Renal cortical epithelial cell (primary cell): ENCODE measurements at regions not wholly inside any gene's neighbourhood (a gene's known extent, or its start where the extent isn't known, plus 50 kb on each side); places are given as distances from the start of the nearest gene placed in this dataset.

Source experiments
- DNase-seq: peaks from one replicate; pipeline ENCODE4 v3.0.0-alpha.2; 2011; ENCODE audit warnings: low read depth

DNA sequence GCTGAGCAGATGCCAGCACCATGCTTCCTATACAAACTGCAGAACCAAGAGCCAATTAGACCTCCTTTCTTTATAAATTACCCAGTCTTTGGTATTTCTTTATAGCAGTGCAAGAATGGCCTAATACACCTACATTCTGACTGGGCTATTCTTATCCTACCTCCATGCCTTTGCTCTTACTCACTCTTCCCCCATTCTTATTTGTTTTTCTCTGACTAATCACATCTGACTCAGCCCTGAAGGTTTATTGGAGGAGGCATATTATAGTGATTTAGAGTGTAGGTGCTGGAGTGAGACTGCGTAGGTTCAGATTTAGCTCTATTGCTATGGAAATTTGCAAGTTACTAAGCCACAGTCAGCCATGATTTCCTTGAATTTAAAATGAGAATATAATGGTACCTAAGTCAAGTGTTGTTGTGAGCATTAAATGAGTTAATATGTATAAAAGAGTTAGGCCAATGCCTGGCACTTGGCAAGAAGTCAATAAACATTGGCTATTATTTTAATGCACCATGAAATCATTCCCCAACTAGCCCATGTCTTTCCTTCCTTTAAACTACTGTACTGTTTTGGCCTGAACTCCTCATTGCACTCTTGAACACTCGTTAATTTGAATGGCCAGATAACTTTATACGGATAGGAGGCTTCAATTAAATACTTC is 531.2 kb upstream of the ZNF608 start:
- peak; percentile 99 for DNase-seq

GRCh38 chr5:125278711-125279110 is 532.3 kb upstream of the ZNF608 start:
- DNase-seq: no peak

GRCh38 chr5:125281667-125282066 is 535.2 kb upstream of the ZNF608 start:
- no peak for DNase-seq

DNA sequence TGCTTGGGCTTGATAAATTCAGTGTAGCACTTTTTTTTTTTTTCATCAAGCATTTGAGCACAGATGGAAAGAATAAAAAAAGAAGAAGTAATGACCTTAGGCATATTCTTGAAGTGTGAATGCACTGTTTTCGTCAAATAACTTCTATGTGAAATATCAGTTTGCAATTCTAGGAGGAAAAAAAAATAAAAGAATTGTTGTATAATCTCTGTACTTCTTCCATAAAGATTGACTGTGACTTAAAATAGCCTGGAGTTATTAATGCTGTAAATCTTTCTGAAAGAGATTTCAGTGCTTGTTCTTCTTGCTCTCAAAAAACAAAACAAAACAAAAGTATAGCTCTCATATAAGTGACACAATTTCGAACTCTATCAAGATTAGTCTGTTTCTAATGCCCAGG is 536.9 kb upstream of the ZNF608 start:
- DNase-seq: no peak

DNA sequence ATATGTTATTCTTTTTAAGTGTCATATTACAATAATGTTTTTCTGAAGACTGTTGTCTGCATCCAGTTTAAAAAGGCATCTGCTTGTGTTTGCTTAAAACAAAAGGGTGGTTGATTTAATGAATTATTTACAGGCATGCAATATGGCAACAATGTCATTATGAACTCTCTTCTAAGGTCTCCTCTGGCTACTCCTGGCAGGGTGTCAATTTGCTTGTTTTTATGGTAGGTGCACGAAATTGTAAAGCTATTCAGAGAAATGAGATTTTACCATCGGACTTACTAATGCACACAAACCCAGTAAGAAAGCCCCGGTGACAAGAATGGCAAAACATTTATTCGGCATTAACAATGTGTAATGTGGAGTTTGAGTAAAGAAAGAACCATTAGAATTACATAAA is 539.8 kb upstream of the ZNF608 start:
- DNase-seq: peak; percentile 51

DNA sequence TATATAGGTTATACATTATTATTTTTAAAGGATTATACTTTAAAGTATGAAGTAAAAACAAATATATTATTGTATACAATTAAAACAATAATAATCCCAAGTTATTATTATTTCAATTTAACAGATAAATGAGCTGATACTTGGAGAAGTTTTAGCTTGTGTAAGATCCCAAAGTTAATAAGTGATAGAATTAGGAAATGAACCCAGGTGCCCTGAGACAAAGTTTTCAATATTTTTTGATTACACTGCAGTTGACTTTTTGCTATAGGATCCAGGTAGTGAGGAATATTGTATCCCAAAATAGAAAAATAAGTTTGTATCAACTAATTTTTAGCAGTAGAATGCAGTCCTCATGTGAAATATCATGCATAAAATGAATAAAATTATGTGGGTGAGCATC is 543.2 kb upstream of the ZNF608 start:
- DNase-seq: no peak

- DNase-seq: no peak
Observed at GRCh38 chr5:125290935-125291334, 544.5 kb upstream of the ZNF608 start.

DNA sequence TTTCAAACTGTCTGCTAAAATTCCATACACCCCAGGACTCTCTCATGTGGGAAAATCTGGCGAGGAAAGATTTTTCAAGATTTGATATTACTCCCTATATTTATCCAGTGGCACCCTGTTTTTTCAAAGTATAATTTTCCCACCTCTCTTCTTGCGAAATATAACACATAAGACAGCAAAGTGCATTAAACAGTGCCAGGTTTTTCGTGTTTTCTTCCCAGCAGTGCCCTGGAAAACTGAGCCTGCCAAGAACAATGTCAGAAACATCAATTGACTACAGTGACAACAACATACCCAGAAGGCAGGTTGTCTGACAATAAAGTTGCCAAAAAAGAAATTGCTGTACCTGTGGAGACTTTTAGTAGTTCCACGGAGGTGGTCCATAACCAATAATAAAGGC is 545.0 kb upstream of the ZNF608 start:
- no peak for DNase-seq

DNA sequence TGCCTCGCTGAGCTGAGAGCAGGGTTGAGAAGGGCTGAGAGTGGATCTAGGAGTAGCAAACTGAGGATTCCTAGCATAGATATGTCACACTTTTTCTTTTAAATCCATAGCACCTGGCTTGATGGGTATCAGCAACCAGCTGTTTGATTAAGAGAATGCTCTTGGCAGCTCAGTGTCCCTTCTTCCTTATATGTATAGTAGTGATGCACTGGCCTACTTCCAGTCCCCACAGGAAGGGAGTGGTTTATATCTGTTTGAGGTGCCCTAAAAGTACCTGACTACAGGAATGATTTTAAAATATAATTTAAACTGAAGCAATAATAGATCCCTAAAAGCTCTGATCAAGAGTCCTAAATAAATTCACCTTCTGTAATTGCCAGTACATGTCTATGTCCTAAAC is 546.8 kb upstream of the ZNF608 start:
- DNase-seq: no peak

DNA sequence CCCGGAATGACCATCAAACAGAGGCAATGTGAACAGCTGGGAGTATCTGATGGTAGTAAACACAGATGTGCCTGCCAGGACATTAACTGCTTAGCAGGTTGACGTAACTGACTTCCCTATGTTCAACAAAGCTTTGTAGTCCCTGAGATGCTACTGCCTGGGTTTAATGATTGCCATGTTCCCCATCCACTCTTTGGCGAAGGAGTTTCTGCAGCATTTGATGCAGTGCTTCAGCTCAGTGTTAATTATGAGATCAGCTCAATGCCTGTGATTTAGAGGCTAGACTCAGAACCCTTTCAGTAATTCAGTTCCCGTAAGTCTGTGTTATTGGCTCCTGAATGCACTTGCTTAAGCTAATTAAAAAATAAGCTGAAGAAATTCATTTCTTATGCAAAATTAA is 547.3 kb upstream of the ZNF608 start:
- DNase-seq: no peak

- no peak for DNase-seq
Observed at GRCh38 chr5:125294844-125295243, 548.4 kb upstream of the ZNF608 start.

GRCh38 chr5:125295405-125295872 is 549.0 kb upstream of the ZNF608 start:
- DNase-seq: peak; percentile 79

DNA sequence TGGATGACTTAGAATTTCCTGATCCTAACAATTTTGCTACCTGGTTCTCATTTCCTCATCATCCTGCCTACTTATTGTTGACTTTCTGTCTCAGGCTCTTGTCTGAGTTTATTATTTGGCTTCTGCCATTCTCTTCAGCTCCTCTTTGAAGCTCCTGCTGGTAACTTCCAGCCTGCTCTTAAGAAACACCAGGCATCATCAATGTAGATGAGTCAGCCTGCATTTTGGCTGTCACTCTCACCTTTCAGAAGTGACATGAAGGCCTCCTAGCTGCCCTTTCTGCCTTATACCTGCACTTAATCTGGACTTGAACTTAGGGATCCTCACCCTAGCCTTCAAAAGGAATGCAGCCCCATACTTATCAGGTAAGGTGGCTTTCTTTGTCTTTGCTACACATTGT is 551.8 kb upstream of the ZNF608 start:
- DNase-seq: peak; percentile 55

- no peak for DNase-seq
Observed at GRCh38 chr5:125298746-125299379, 552.4 kb upstream of the ZNF608 start.

DNA sequence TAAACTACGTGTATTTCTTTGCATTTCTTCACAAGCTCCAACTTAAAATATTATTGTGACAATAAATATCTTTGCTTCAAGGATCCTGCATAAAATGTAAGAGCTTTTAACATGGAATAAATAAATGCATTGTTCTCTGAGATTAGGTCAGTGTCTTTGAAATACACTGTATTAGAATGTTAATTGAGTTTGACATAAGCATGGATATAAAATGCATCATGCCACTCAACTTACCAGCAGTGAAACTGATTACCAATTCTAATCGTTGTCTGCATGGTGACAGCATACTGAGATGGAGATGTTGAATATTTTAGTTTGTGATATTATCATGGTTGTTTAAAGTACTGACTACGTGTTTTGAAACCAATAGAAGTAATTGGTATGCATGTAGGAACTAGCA is 555.3 kb upstream of the ZNF608 start:
- DNase-seq: no peak

DNA sequence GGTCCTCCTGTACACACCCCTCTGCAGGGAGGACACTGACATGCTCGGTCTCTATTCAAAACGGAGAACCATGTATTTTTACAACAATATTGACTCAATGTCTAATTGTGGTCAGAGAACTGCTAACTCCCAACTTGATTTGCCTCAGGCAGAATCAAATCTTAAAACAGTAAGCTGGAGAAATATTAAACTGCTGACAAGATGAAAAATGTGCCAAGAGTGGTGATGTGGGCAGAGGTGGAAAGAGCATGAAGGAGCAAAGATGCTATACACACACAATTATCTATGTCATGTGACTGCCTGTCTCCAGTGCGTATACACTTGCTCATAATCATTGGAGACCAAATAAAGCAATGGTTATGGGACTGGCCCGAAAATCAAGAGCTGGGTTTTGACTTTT is 556.1 kb upstream of the ZNF608 start:
- no peak for DNase-seq

GRCh38 chr5:125306741-125307140 is 560.3 kb upstream of the ZNF608 start:
- no peak for DNase-seq

DNA sequence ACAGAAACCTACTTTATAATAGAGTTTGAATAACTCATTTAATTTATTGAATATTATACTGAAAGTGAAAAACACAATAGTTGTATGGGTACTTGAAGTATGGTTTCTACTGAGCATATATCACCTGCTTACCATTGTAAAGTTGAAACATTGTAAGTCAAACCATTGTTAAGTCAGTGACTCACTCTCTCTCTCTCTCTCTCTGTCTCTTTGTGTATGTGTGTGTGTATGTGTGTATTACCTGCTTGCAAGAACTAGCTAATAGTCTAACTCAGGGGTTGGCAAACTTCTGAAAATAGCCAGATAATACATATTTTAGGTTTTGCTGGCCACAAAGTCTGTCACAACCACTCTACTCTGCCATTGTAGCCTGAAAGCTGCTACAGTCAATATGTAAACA is 564.3 kb upstream of the ZNF608 start:
- DNase-seq: peak; percentile 91

GRCh38 chr5:125311743-125312142 is 565.3 kb upstream of the ZNF608 start:
- peak; percentile 76 for DNase-seq

DNA sequence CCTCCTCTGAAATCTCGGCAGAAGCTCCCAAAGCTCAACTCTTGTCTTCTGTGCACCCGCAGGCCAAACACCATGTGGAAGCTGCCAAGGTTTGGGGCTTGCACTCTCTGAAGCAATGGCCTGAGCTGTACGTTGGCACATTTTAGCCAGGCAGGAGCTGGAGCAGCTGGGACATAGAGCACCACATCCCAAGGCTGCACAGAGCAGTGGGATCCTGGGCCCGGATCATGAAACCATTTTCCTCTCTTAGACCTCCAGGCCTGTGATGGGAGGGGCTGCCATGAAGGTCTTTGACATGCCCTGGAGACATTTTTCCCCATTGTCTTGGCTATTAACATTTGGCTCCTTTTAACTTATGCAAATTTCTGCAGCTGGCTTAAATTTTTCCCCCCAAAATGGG is 567.1 kb upstream of the ZNF608 start:
- no peak for DNase-seq

DNA sequence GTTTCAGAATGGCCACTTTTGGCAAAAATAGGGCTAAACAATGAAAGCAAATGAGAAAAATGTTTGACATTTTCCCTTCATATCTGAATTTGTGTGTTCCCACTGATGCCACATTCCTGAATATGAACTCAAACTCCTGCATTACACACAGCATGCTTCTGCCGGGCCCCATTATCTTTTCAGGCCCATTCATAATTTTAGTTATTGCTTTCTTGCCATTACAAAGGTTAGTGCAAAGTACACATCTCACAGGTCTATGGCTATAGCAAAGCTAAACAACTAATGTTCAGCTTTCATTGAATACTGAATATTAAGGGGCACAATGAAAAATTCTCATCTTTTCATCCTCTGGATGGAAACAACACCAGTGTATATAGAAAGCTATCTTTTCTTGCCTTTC is 568.9 kb upstream of the ZNF608 start:
- no peak for DNase-seq

- no peak for DNase-seq
Observed at GRCh38 chr5:125316391-125316790, 570.0 kb upstream of the ZNF608 start.

DNA sequence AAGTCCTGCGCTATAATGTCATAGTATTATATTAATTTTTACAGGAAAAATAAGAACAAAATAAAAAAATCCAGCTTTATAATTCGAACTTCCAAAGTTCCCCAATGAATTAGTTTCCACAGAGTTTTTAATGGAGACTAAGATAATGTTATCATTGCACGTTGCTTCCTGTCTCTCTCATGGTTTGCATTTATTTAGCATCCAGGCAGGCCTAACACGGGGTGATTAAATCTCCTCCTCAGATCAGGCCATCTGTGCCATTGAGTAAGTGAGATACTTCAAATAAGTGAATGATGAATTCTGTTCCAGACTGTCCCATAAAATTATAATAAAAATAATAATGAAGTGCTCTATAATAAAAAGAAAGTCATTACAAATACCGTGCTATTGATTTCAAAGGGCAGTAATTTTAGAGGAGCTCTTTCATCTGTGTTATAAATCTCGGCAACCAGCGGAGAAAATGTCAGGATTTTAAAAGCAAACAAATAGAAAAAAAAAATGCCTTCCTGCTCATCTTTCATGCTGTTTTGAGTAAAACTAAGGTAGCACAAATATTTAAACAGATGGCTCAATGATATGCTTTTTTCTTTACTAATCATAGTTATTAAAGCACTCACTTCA is 570.6 kb upstream of the ZNF608 start:
- DNase-seq: no peak
